ENCODE measurements at regions not wholly inside any gene's neighbourhood (a gene's known extent, or its start where the extent isn't known, plus 50 kb on each side); places are given as distances from the start of the nearest gene placed in this dataset.
A peak's percentile ranks its signal among the peaks of the same experiment; 100 is the strongest.
"Not testable (repeated sequence)": the region's sequence is repeated elsewhere in the genome, so short reads cannot be mapped to it uniquely, and the experiment has no call there.

- intact Hi-C loops (cut with DNase I): no loop called here
- DNase-seq: peak in 2 of 10 donors; percentile 29 to 35
These were observed 117.3 kb downstream of the SHANK2 start for GRCh38 chr11:71135112-71135511.

- peak in 2 of 10 donors; percentile 27 to 60 for DNase-seq
- intact Hi-C loops (cut with DNase I): no loop called here
These were observed 118.4 kb downstream of the SHANK2 start for GRCh38 chr11:71133946-71134345.

- peak in 2 of 10 donors; percentile 39 to 61 for DNase-seq
- intact Hi-C loops (cut with DNase I): no loop called here
These were observed 120.5 kb downstream of the SHANK2 start for GRCh38 chr11:71131861-71132260.

- DNase-seq: peak in 2 of 10 donors; percentile 33 to 54
These were observed 122.3 kb downstream of the SHANK2 start for GRCh38 chr11:71130106-71130505.

GRCh38 chr11:71129624-71130023 lies 122.8 kb downstream of the SHANK2 start:
- peak in 2 of 10 donors; percentile 57 to 79 for DNase-seq
- intact Hi-C loops (cut with DNase I): no loop called here

More at GRCh38 chr11:71130106-71130505, 122.3 kb downstream of the SHANK2 start:
- intact Hi-C loops (cut with DNase I): no loop called here

GRCh38 chr11:71127806-71128205 lies 124.6 kb downstream of the SHANK2 start:
- intact Hi-C loops (cut with DNase I): no loop called here

GRCh38 chr11:71126401-71126800 lies 126.0 kb downstream of the SHANK2 start:
- intact Hi-C loops (cut with DNase I): not testable (repeated sequence)

More at GRCh38 chr11:71127806-71128205, 124.6 kb downstream of the SHANK2 start:
- peak in 2 of 10 donors; percentile 54 to 83 for DNase-seq

GRCh38 chr11:71125150-71125549 lies 127.2 kb downstream of the SHANK2 start:
- DNase-seq: no peak
- intact Hi-C loops (cut with DNase I): no loop called here

More at GRCh38 chr11:71126401-71126800, 126.0 kb downstream of the SHANK2 start:
- not testable (repeated sequence) for DNase-seq

GRCh38 chr11:71124127-71124526 lies 128.2 kb downstream of the SHANK2 start:
- no peak for DNase-seq
- intact Hi-C loops (cut with DNase I): no loop called here

GRCh38 chr11:71120471-71120896 lies 131.9 kb downstream of the SHANK2 start:
- intact Hi-C loops (cut with DNase I): no loop called here
- peak in 3 of 10 donors; percentile 19 to 49 (median 49) for DNase-seq

- intact Hi-C loops (cut with DNase I): loop anchor here (10.0 kb wide), 2 partner anchors 135 to 255 kb away; partner anchors contain the start of gene SHANK2
- peak in 1 of 10 donors; percentile 17 for DNase-seq
These were observed 132.6 kb downstream of the SHANK2 start for GRCh38 chr11:71119656-71120269.

- DNase-seq: peak in 2 of 10 donors; percentile 35 to 67
- intact Hi-C loops (cut with DNase I): loop anchor here (10.0 kb wide), 2 partner anchors 136 to 256 kb away; partner anchors contain the start of gene SHANK2
These were observed 133.6 kb downstream of the SHANK2 start for GRCh38 chr11:71118671-71119250.

- peak in 1 of 10 donors; percentile 49 for DNase-seq
- intact Hi-C loops (cut with DNase I): loop anchor here (10.0 kb wide), 2 partner anchors 137 to 257 kb away; partner anchors contain the start of gene SHANK2
These were observed 135.1 kb downstream of the SHANK2 start for GRCh38 chr11:71117311-71117710.

GRCh38 chr11:71116693-71117040 lies 135.7 kb downstream of the SHANK2 start:
- peak in 1 of 10 donors; percentile 63 for DNase-seq
- intact Hi-C loops (cut with DNase I): loop anchor here (10.0 kb wide), 2 partner anchors 138 to 258 kb away; partner anchors contain the start of gene SHANK2

- peak in 3 of 10 donors; percentile 10 to 62 (median 12) for DNase-seq
- intact Hi-C loops (cut with DNase I): loop anchor here (10.0 kb wide), 2 partner anchors 139 to 259 kb away; partner anchors contain the start of gene SHANK2
These were observed 136.3 kb downstream of the SHANK2 start for GRCh38 chr11:71115770-71116692.

GRCh38 chr11:71114124-71114851 lies 138.1 kb downstream of the SHANK2 start:
- intact Hi-C loops (cut with DNase I): loop anchor here (10.0 kb wide), 2 partner anchors 141 to 261 kb away; partner anchors contain the start of gene SHANK2
- peak in 5 of 10 donors; percentile 11 to 70 (median 47) for DNase-seq

- peak in 1 of 10 donors; percentile 56 for DNase-seq
- intact Hi-C loops (cut with DNase I): loop anchor here (10.0 kb wide), 2 partner anchors 142 to 262 kb away; partner anchors contain the start of gene SHANK2
These were observed 139.4 kb downstream of the SHANK2 start for GRCh38 chr11:71112990-71113389.

GRCh38 chr11:71112454-71112853 lies 139.9 kb downstream of the SHANK2 start:
- intact Hi-C loops (cut with DNase I): loop anchor here (10.0 kb wide), 2 partner anchors 142 to 262 kb away; partner anchors contain the start of gene SHANK2
- peak in 2 of 10 donors; percentile 22 to 69 for DNase-seq

GRCh38 chr11:71109586-71109985 lies 142.8 kb downstream of the SHANK2 start:
- intact Hi-C loops (cut with DNase I): no loop called here

More at GRCh38 chr11:71109586-71109985, 142.8 kb downstream of the SHANK2 start:
- peak in 3 of 10 donors; percentile 35 to 56 (median 55) for DNase-seq
